Spleen (tissue), 11 donors: ENCODE measurements at regions not wholly inside any gene's neighbourhood (a gene's known extent, or its start where the extent isn't known, plus 50 kb on each side); places are given as distances from the start of the nearest gene placed in this dataset.

Source experiments
- DNase-seq: peaks from one replicate; pipeline ENCODE4 v3.0.0-alpha.2; 2020
- H3K27ac ChIP-seq, 8 donors: fragments of 200-600 bp; sonication (generic) in 7 of 8; 1 replicate in 4 of 8; 2 replicates in 4 of 8; pipeline versions ENCODE4 v1.5.0 to v1.8.0; 2016 to 2021; ENCODE audit warnings: inconsistent platforms in 4 of 8, mild to moderate bottlenecking in 4 of 8, moderate library complexity in 1 of 8
- H3K27me3 ChIP-seq, 7 donors: fragments of 200-600 bp; sonication (generic) in 6 of 7; replicated peaks in 1 of 7; 1 replicate in 4 of 7; 2 replicates in 3 of 7; pipeline versions ENCODE4 v1.5.0 to v1.8.0; 2016 to 2021; ENCODE audit warnings: inconsistent platforms in 3 of 7, mild to moderate bottlenecking in 1 of 7
- H3K36me3 ChIP-seq, 6 donors: fragments of 200-600 bp; sonication (generic) in 5 of 6; 1 replicate in 4 of 6; 2 replicates in 2 of 6; pipeline versions ENCODE4 v1.5.0 to v1.8.0; 2016 to 2021; ENCODE audit warnings: inconsistent platforms in 2 of 6
- H3K4me1 ChIP-seq, 6 donors: fragments of 200-600 bp; sonication (generic) in 5 of 6; 1 replicate in 3 of 6; 2 replicates in 3 of 6; pipeline versions ENCODE4 v1.5.0 to v1.8.0; 2016 to 2021; ENCODE audit warnings: inconsistent platforms in 3 of 6
- H3K4me3 ChIP-seq, 8 donors: fragments of 200-600 bp; sonication (generic) in 7 of 8; 1 replicate in 4 of 8; 2 replicates in 4 of 8; pipeline versions ENCODE4 v1.5.0 to v1.8.0; 2016 to 2021; ENCODE audit warnings: inconsistent platforms in 4 of 8, mild to moderate bottlenecking in 4 of 8, moderate library complexity in 2 of 8
- H3K9me3 ChIP-seq, 8 donors: fragments of 200-600 bp; sonication (generic) in 7 of 8; 1 replicate in 4 of 8; 2 replicates in 4 of 8; pipeline versions ENCODE4 v1.5.0 to v1.8.0; 2016 to 2021; ENCODE audit warnings: inconsistent platforms in 4 of 8
- POLR2A ChIP-seq, 3 donors: fragments of 450-650 bp; IDR thresholded peaks; one replicate each; pipeline ENCODE4 v1.5.1; 2017; ENCODE audit warnings: antibody characterized with exemption in 3 of 3, mild to moderate bottlenecking in 1 of 3
- POLR2AphosphoS5 ChIP-seq, 3 donors: sonication (generic); formaldehyde crosslinking; IDR thresholded peaks; one replicate each; pipeline ENCODE4 v1.5.1; 2017; ENCODE audit warnings: antibody characterized with exemption in 3 of 3
- WGBS, 5 donors: extraction: QIAGEN DNeasy Blood & Tissue Kit in 3 of 5; methylation state at CpG; one replicate each; pipeline versions ENCODE4 v1.1.5 to v1.1.7; 2013 to 2018; 5-methylcytosine and 5-hydroxymethylcytosine counted together
- intact Hi-C: fragments of 100-400 bp; cut with DNase I; formaldehyde crosslinking; loops from one replicate; pipeline ENCODE4 v1.15.0; 2023; ENCODE audit warnings: low total_unique reads
- TF ChIP-seq, protein P1 (sequence below), 11 experiments: fragments of 200-600 bp in 7 of 11; fragments of 450-650 bp in 4 of 11; sonication (generic) in 4 of 11; IDR thresholded peaks in 8 of 11; conservative IDR thresholded peaks in 3 of 11; 1 replicate in 7 of 11; 2 replicates in 4 of 11; pipeline versions ENCODE4 v1.4.0 to v1.8.0; 2016 to 2021; ENCODE audit warnings: antibody characterized with exemption in 11 of 11, inconsistent platforms in 4 of 11, mild to moderate bottlenecking in 1 of 11
- donor health status: healthy with polysubstance abuse.
- donor health status: DM: no; HTN: no; CAD: no; lungs with moderate emphysema.
- donor health status: DM: no; HTN: no; CAD: no.
- donor health status: Bipolar disorder and iron deficiency.
- donor health status: healthy.
- donor health status: DM: no; HTN: no; CAD: no.
- donor health status: DM: yes; HTN: yes; CAD: no.

DNA sequence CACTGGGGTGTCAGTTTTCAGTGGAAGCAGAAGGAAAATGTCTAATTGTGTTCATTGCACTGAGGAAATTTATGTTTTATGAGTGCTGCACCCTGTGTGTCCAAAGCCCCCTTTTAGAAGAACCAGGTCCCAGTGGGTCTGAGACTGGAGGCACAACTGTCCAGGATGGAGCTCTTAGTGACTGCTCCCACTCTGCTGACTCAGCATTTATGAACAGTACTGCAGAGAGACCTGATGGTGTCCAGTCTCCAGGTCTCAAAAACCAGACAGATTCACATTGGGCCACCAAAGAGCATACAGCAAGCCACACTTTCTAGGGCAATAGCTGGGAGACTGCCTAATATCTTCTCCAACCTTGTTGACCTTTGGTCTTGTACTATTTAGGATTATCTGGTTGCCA lies 321.9 kb downstream of the CBLN1 start:
- TF ChIP-seq, protein P1, sequence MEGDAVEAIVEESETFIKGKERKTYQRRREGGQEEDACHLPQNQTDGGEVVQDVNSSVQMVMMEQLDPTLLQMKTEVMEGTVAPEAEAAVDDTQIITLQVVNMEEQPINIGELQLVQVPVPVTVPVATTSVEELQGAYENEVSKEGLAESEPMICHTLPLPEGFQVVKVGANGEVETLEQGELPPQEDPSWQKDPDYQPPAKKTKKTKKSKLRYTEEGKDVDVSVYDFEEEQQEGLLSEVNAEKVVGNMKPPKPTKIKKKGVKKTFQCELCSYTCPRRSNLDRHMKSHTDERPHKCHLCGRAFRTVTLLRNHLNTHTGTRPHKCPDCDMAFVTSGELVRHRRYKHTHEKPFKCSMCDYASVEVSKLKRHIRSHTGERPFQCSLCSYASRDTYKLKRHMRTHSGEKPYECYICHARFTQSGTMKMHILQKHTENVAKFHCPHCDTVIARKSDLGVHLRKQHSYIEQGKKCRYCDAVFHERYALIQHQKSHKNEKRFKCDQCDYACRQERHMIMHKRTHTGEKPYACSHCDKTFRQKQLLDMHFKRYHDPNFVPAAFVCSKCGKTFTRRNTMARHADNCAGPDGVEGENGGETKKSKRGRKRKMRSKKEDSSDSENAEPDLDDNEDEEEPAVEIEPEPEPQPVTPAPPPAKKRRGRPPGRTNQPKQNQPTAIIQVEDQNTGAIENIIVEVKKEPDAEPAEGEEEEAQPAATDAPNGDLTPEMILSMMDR (IDR thresholded peaks at IDR 0.05 in 8 of 11, conservative IDR thresholded peaks at IDR 0.05 in 3 of 11): no peak
- TF ChIP-seq POLR2A (IDR thresholded peaks at IDR 0.05): no peak
- no peak for TF ChIP-seq POLR2AphosphoS5 (IDR thresholded peaks at IDR 0.05)
- H3K27me3 ChIP-seq: no peaks in the 10 kb centered on the region
- no peak for DNase-seq
- no peak overlapping the region for H3K4me3 ChIP-seq
- H3K9me3 ChIP-seq: peaks cover 0 to 7% (median 0%) of the 10 kb centered on the region in 8 donors
- intact Hi-C loops: no loop called here
- no peak overlapping the region for H3K27ac ChIP-seq
- H3K4me1 ChIP-seq: no peaks in the 10 kb centered on the region
- no peaks in the 10 kb centered on the region for H3K36me3 ChIP-seq

DNA sequence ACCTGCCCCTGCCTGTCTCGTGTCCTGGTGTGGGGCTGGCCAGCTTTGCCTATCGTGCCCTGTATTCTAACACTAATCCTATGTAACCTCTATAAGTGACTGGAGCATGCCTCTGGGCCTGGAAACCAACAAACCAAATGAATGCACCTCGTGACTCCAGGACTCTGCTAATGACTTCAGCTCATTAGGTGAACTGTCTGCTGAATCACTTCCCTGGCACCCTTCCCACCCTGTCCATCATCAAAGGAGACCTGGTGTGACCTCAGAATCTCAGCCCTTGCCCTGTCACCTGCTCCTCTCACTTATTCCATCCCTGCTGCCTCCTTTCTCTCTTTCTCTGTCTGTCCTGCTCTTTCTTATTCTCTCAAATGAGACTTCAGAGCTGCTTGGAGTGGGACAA lies 322.4 kb downstream of the CBLN1 start:
- Histone ChIP-seq H3K4me1 (no peaks in the 10 kb centered on the region), H3K4me3 (no peak overlapping the region), H3K27me3 (no peaks in the 10 kb centered on the region), H3K9me3 (peaks cover 0 to 7% (median 0%) of the 10 kb centered on the region in 8 donors), H3K27ac (no peak overlapping the region), H3K36me3 (no peaks in the 10 kb centered on the region)
- TF ChIP-seq POLR2A (IDR thresholded peaks at IDR 0.05) (no peak), POLR2AphosphoS5 (IDR thresholded peaks at IDR 0.05) (no peak)
- TF ChIP-seq, protein P1 (IDR thresholded peaks at IDR 0.05 in 8 of 11, conservative IDR thresholded peaks at IDR 0.05 in 3 of 11): no peak
- 44 to 68% (median 64%) methylated on average over 3 of the region's 3 CpGs for WGBS, 5 donors
- intact Hi-C loops: no loop called here
- DNase-seq: peak; percentile 13

DNA sequence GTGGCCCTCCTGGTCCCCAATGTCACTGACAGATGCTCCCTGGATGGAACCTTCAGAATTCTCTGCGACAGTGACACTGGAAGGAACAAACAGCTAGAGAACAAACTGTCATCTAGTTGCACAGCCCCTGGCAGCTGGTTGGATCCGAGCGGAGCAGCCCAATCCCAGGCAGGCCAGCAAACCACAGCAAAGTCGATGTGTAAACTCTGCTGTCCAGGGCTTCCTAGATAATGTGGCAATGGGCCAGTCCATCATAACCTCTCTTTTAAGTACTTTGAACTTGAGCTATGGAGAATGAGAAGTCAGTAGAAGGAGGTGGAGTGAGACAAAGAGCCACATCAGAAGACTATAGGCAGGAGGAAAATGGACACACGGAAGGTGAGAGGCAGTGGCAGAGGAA lies 323.0 kb downstream of the CBLN1 start:
- TF ChIP-seq POLR2A (IDR thresholded peaks at IDR 0.05) (no peak), POLR2AphosphoS5 (IDR thresholded peaks at IDR 0.05) (no peak)
- TF ChIP-seq, protein P1 (IDR thresholded peaks at IDR 0.05 in 8 of 11, conservative IDR thresholded peaks at IDR 0.05 in 3 of 11): no peak
- Histone ChIP-seq H3K27ac (no peak overlapping the region), H3K36me3 (no peaks in the 10 kb centered on the region), H3K4me3 (no peak overlapping the region), H3K9me3 (peaks cover 0 to 7% (median 0%) of the 10 kb centered on the region in 8 donors), H3K4me1 (no peaks in the 10 kb centered on the region), H3K27me3 (no peaks in the 10 kb centered on the region)
- DNase-seq: peak; percentile 22
- intact Hi-C loops: no loop called here
- WGBS, 5 donors: 76 to 87% (median 78%) methylated on average over 5 of the region's 5 CpGs

DNA sequence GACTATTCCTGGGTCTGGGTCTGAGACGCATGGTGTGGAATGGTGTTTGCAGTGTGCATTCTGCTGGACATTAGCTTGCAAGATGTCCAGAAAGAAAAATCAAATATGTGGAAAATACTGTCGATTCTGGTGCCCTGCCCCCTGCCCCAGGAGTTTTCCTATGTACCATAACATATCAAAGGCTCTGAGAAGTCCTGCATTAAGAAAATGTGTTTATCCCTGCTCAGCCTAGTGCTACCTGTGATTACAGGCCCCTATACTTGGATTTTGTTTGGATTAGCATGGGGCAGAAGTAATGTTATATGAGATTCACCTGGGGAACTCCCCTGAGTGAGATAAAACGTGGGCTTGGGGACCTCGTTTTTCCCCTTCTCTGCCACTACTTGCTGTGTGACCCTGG lies 325.0 kb downstream of the CBLN1 start:
- TF ChIP-seq POLR2A (IDR thresholded peaks at IDR 0.05): no peak
- no peak for TF ChIP-seq POLR2AphosphoS5 (IDR thresholded peaks at IDR 0.05)
- TF ChIP-seq, protein P1 (IDR thresholded peaks at IDR 0.05 in 8 of 11, conservative IDR thresholded peaks at IDR 0.05 in 3 of 11): no peak
- intact Hi-C loops: no loop called here
- WGBS, 5 donors: 64 to 78% (median 73%) methylated on average over 4 of the region's 4 CpGs
- peak; percentile 18 for DNase-seq
- H3K27ac ChIP-seq: no peak overlapping the region
- no peaks in the 10 kb centered on the region for H3K27me3 ChIP-seq
- peaks cover 0 to 7% (median 0%) of the 10 kb centered on the region in 8 donors for H3K9me3 ChIP-seq
- no peaks in the 10 kb centered on the region for H3K4me1 ChIP-seq
- no peak overlapping the region for H3K4me3 ChIP-seq
- H3K36me3 ChIP-seq: no peaks in the 10 kb centered on the region
